ENCODE measurements at regions not wholly inside any gene's neighbourhood (a gene's known extent, or its start where the extent isn't known, plus 50 kb on each side); places are given as distances from the start of the nearest gene placed in this dataset.

DNA sequence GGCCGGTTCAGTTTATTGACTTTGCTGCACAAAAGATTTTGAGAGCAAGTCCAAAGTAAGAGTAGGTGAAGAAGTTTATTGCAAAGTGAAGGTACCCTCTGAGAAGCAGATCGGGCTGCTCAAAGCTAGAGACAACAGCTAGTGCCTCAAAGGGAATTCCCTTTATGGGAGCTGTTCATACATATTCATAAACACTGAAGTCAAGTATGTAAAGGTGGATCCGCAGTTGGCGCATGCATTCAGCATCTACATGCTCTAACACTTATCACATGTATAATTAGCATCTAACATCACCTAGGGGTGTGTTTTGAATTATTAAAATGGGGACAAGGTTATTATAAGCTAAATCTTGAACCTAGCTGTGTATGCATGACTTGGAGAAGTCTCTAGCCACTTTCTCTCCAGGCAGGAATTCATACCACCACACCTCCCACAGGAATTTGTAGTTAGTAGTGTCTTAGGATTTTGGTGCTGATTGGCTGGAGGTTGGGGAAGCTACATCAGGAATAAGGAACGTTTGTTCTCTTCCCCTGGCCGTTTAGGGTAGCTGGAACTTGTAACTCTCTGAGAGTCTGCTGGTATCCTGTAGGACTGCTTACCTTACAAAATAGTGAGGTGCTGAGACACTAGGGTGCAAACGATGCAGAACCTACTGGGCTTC is 1633.9 kb downstream of the GRIK2 start:
- TF ChIP-seq, protein P1, sequence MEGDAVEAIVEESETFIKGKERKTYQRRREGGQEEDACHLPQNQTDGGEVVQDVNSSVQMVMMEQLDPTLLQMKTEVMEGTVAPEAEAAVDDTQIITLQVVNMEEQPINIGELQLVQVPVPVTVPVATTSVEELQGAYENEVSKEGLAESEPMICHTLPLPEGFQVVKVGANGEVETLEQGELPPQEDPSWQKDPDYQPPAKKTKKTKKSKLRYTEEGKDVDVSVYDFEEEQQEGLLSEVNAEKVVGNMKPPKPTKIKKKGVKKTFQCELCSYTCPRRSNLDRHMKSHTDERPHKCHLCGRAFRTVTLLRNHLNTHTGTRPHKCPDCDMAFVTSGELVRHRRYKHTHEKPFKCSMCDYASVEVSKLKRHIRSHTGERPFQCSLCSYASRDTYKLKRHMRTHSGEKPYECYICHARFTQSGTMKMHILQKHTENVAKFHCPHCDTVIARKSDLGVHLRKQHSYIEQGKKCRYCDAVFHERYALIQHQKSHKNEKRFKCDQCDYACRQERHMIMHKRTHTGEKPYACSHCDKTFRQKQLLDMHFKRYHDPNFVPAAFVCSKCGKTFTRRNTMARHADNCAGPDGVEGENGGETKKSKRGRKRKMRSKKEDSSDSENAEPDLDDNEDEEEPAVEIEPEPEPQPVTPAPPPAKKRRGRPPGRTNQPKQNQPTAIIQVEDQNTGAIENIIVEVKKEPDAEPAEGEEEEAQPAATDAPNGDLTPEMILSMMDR (IDR thresholded peaks at IDR 0.05), result no peak
- TF ChIP-seq POLR2A (IDR thresholded peaks at IDR 0.05; ENCODE audit: low read depth), result no peak

All from esophagus muscularis mucosa (tissue), 3 donors.